H1 (cell line): ENCODE measurements at regions not wholly inside any gene's neighbourhood (a gene's known extent, or its start where the extent isn't known, plus 50 kb on each side); places are given as distances from the start of the nearest gene placed in this dataset.

ENCODE experiments used
- CTCF ChIA-PET: fragments of 300-600 bp; sonication (Branson Sonifier 250); formaldehyde crosslinking; loops from one replicate; lab custom pipeline; 2021; ENCODE audit not compliant: partially characterized antibody; lab: Charles Lee
- POLR2A ChIA-PET: fragments of 300-600 bp; sonication (Branson Sonifier 250); formaldehyde crosslinking; loops from one replicate; lab custom pipeline; 2021; ENCODE audit warnings: inconsistent platforms; ENCODE audit not compliant: partially characterized antibody; lab: Charles Lee
- DNase-seq, 2 experiments: peaks; one replicate each; pipeline versions ENCODE4 v3.0.0 to v3.0.0-alpha.2; 2010 to 2022; ENCODE audit warnings: low spot score in 2 of 2, low read depth in 1 of 2, mixed read lengths in 1 of 2
- FAIRE-seq: peaks from 2 replicates; lab custom pipeline; 2011; peaks lifted over from hg19 to GRCh38; lab: Jason Lieb, UNC
- H2AFZ ChIP-seq: 2 replicates; pipeline ENCODE4 v1.8.1; 2012; ENCODE audit warnings: low read length, inconsistent platforms
- H2AK5ac ChIP-seq: 2 replicates; pipeline ENCODE4 v1.6.1; 2013; ENCODE audit warnings: low read depth, low read length
- H2BK120ac ChIP-seq: replicated peaks from 2 replicates; pipeline ENCODE3; 2013; ENCODE audit warnings: low read depth, low read length, inconsistent platforms
- H2BK12ac ChIP-seq: 2 replicates; pipeline ENCODE4 v1.6.1; 2013; ENCODE audit warnings: low read depth, low read length
- H2BK15ac ChIP-seq: 2 replicates; pipeline ENCODE4 v1.6.1; 2013; ENCODE audit warnings: low read length
- H2BK20ac ChIP-seq: 2 replicates; pipeline ENCODE4 v1.6.1; 2013; ENCODE audit warnings: low read length
- H2BK5ac ChIP-seq: 2 replicates; pipeline ENCODE4 v1.6.1; 2013; ENCODE audit warnings: low read depth, low read length
- H3K14ac ChIP-seq: 2 replicates; pipeline ENCODE4 v1.6.1; 2013; ENCODE audit warnings: inconsistent platforms; ENCODE audit not compliant: insufficient read length
- H3K18ac ChIP-seq: 2 replicates; pipeline ENCODE4 v1.6.1; 2013; ENCODE audit warnings: low read length; ENCODE audit errors: extremely low read depth
- H3K23ac ChIP-seq: 2 replicates; pipeline ENCODE4 v1.6.1; 2013; ENCODE audit warnings: inconsistent platforms; ENCODE audit not compliant: insufficient read length
- H3K23me2 ChIP-seq: 2 replicates; pipeline ENCODE4 v1.6.1; 2013; ENCODE audit warnings: low read depth, low read length
- H3K27ac ChIP-seq: 2 replicates; pipeline ENCODE4 v1.6.1; 2011; ENCODE audit warnings: low read depth, low read length, inconsistent platforms
- H3K27me3 ChIP-seq, 4 experiments: replicated peaks in 1 of 4; 1 replicate in 1 of 4; 2 replicates in 3 of 4; pipeline versions ENCODE4 v1.6.1 to v1.8.1; 2011 to 2013; ENCODE audit warnings: low read length in 3 of 4, mild to moderate bottlenecking in 3 of 4, inconsistent platforms in 2 of 4, mixed read lengths in 2 of 4, moderate library complexity in 1 of 4; ENCODE audit not compliant: control insufficient read depth in 3 of 4, insufficient read depth in 3 of 4; ENCODE audit errors: extremely low read depth in 1 of 4
- H3K36me3 ChIP-seq, 4 experiments: 2 replicates each; pipeline versions ENCODE4 v1.6.1 to v1.8.1; 2011 to 2013; ENCODE audit warnings: mild to moderate bottlenecking in 4 of 4, low read length in 3 of 4, moderate library complexity in 2 of 4, control low read depth in 1 of 4, inconsistent platforms in 1 of 4; ENCODE audit not compliant: insufficient read depth in 4 of 4, control insufficient read depth in 2 of 4
- H3K4ac ChIP-seq: replicated peaks from 2 replicates; pipeline ENCODE3; 2013; ENCODE audit warnings: low read length, low read depth, mixed read lengths, inconsistent platforms; ENCODE audit not compliant: insufficient read length
- H3K4me1 ChIP-seq, 4 experiments: replicated peaks in 1 of 4; 1 replicate in 1 of 4; 2 replicates in 3 of 4; pipeline versions ENCODE4 v1.6.1 to v1.8.1; 2011 to 2013; ENCODE audit warnings: low read length in 3 of 4, inconsistent platforms in 2 of 4, mixed read lengths in 1 of 4; ENCODE audit not compliant: insufficient read depth in 4 of 4, control insufficient read depth in 3 of 4
- H3K4me2 ChIP-seq, 2 experiments: 2 replicates each; pipeline versions ENCODE4 v1.6.1 to v1.8.1; 2011 to 2013; ENCODE audit warnings: low read depth in 2 of 2, low read length in 2 of 2, control low read depth in 1 of 2, inconsistent platforms in 1 of 2, mild to moderate bottlenecking in 1 of 2; ENCODE audit not compliant: insufficient read depth in 1 of 2
- H3K4me3 ChIP-seq, 4 experiments: fragments of 200-600, 300-600 bp in 1 of 4; sonication (generic), shearing (Covaris generic), sonication (Bioruptor Twin) in 1 of 4; 2 replicates each; pipeline versions ENCODE4 v1.5.1 to v1.8.1; 2011 to 2016; ENCODE audit warnings: low read length in 4 of 4, low read depth in 3 of 4, control low read depth in 2 of 4, inconsistent platforms in 2 of 4, mild to moderate bottlenecking in 2 of 4, mixed read lengths in 1 of 4, moderate library complexity in 1 of 4; ENCODE audit not compliant: insufficient read depth in 2 of 4; ENCODE audit errors: extremely low read depth in 1 of 4
- H3K56ac ChIP-seq: replicated peaks from 2 replicates; pipeline ENCODE3; 2013; ENCODE audit warnings: low read depth, mild to moderate bottlenecking, mixed read lengths, low read length, inconsistent platforms; ENCODE audit not compliant: insufficient read length
- H3K79me1 ChIP-seq: 2 replicates; pipeline ENCODE4 v1.6.1; 2013; ENCODE audit warnings: low read depth, low read length, control low read depth
- H3K79me2 ChIP-seq, 2 experiments: 2 replicates each; pipeline versions ENCODE4 v1.6.1 to v1.8.1; 2012 to 2013; ENCODE audit warnings: low read length in 2 of 2, mild to moderate bottlenecking in 2 of 2, inconsistent platforms in 1 of 2; ENCODE audit not compliant: insufficient read depth in 2 of 2, control insufficient read depth in 1 of 2
- H3K9ac ChIP-seq, 4 experiments: replicated peaks in 1 of 4; 1 replicate in 1 of 4; 2 replicates in 3 of 4; pipeline versions ENCODE4 v1.6.1 to v1.8.1; 2011 to 2013; ENCODE audit warnings: low read depth in 3 of 4, low read length in 3 of 4, control low read depth in 2 of 4, mild to moderate bottlenecking in 2 of 4, moderate library complexity in 2 of 4, inconsistent platforms in 1 of 4; ENCODE audit errors: extremely low read depth in 1 of 4
- H3K9me3 ChIP-seq, 2 experiments: 2 replicates each; pipeline versions ENCODE4 v1.6.1 to v1.8.1; 2012 to 2013; ENCODE audit warnings: mild to moderate bottlenecking in 2 of 2, moderate library complexity in 2 of 2, control low read depth in 1 of 2, inconsistent platforms in 1 of 2, low read depth in 1 of 2, low read length in 1 of 2, mixed read lengths in 1 of 2; ENCODE audit not compliant: insufficient read depth in 2 of 2
- H4K20me1 ChIP-seq, 2 experiments: replicated peaks in 1 of 2; 2 replicates each; pipeline versions ENCODE3 to v1.8.1; 2011 to 2013; ENCODE audit warnings: inconsistent platforms in 2 of 2, low read length in 2 of 2, mild to moderate bottlenecking in 1 of 2; ENCODE audit not compliant: insufficient read depth in 2 of 2, control insufficient read depth in 1 of 2
- H4K5ac ChIP-seq: 2 replicates; pipeline ENCODE4 v1.6.1; 2013; ENCODE audit warnings: low read length, low read depth, mixed read lengths, inconsistent platforms; ENCODE audit not compliant: insufficient read length
- H4K8ac ChIP-seq: 2 replicates; pipeline ENCODE4 v1.8.0; 2013; ENCODE audit warnings: mild to moderate bottlenecking, moderate library complexity, low read length, inconsistent platforms; ENCODE audit not compliant: insufficient read depth; ENCODE audit errors: extremely low read depth
- H4K91ac ChIP-seq: replicated peaks from 2 replicates; pipeline ENCODE3; 2013; ENCODE audit warnings: low read length, mixed read lengths, inconsistent platforms; ENCODE audit not compliant: insufficient read length
- BCL11A ChIP-seq, 2 experiments: IDR thresholded peaks; one replicate each; pipeline ENCODE4 v1.6.1; 2011; ENCODE audit warnings: low read depth in 2 of 2, low read length in 2 of 2, mild to moderate bottlenecking in 2 of 2
- JUN ChIP-seq: IDR thresholded peaks from 2 replicates; pipeline ENCODE4 v1.6.1; 2011; ENCODE audit warnings: low read depth, mild to moderate bottlenecking, improper control_type of control experiment, low read length
- KDM4A ChIP-seq: IDR thresholded peaks from one replicate; pipeline ENCODE4 v1.7.1; 2012; ENCODE audit warnings: low read depth, mild to moderate bottlenecking, moderate library complexity, low read length, inconsistent platforms; ENCODE audit not compliant: severe bottlenecking
- MAFK ChIP-seq: IDR thresholded peaks from 2 replicates; pipeline ENCODE4 v1.6.1; 2012; ENCODE audit warnings: low read depth, mild to moderate bottlenecking, improper control_type of control experiment, low read length
- NRF1 ChIP-seq: IDR thresholded peaks from 2 replicates; pipeline ENCODE4 v1.6.1; 2011; ENCODE audit warnings: mild to moderate bottlenecking, low read depth, low read length, improper control_type of control experiment
- POU5F1 ChIP-seq: IDR thresholded peaks from 2 replicates; pipeline ENCODE4 v1.6.1; 2011; ENCODE audit warnings: low read depth, mild to moderate bottlenecking, low read length, moderate library complexity
- RNF2 ChIP-seq: fragments of 200-900, 300-1000 bp; sonication (generic); IDR thresholded peaks from 2 replicates; pipeline ENCODE4 v1.7.1; 2016; ENCODE audit warnings: borderline replicate concordance, low read depth, mild to moderate bottlenecking, antibody characterized with exemption, low read length; ENCODE audit not compliant: poor library complexity, severe bottlenecking; ENCODE audit errors: missing control alignments
- SUZ12 ChIP-seq: fragments of 200-600 bp; sonication (generic); IDR thresholded peaks from 2 replicates; pipeline ENCODE4 v1.6.1; 2012; ENCODE audit warnings: mild to moderate bottlenecking, inconsistent platforms, low read length, moderate library complexity, mixed read lengths
- TEAD4 ChIP-seq: IDR thresholded peaks from 2 replicates; pipeline ENCODE4 v1.6.1; 2012; ENCODE audit warnings: low read depth, low read length, inconsistent platforms, mixed read lengths
- WGBS, 2 experiments: shearing (Covaris generic) in 1 of 2; methylation state at CpG; one replicate each; pipeline versions ENCODE4 v1.1.6 to v1.1.7; 2013 to 2015; ENCODE audit warnings: low lambda C conversion rate in 2 of 2, mixed read lengths in 2 of 2, inconsistent platforms in 1 of 2, low coverage in 1 of 2, missing lambda C conversion rate in 1 of 2; ENCODE audit not compliant: insufficient replicate concordance in 2 of 2, insufficient coverage in 1 of 2, insufficient read length in 1 of 2; ENCODE audit errors: extremely low coverage in 1 of 2, missing lambda C conversion rate in 1 of 2; 5-methylcytosine and 5-hydroxymethylcytosine counted together
- TF ChIP-seq, protein P1 (sequence below), 3 experiments: IDR thresholded peaks; 1 replicate in 2 of 3; 2 replicates in 1 of 3; pipeline versions ENCODE4 v1.5.1 to v1.6.1; 2011; ENCODE audit warnings: low read length in 3 of 3, mild to moderate bottlenecking in 3 of 3, inconsistent platforms in 2 of 3, low read depth in 1 of 3, moderate library complexity in 1 of 3; ENCODE audit not compliant: insufficient read depth in 1 of 3; ENCODE audit errors: control extremely low read depth in 1 of 3
- TF ChIP-seq, protein P2 (sequence below): IDR thresholded peaks from 2 replicates; pipeline ENCODE4 v1.6.1; 2012; ENCODE audit warnings: inconsistent platforms

DNA sequence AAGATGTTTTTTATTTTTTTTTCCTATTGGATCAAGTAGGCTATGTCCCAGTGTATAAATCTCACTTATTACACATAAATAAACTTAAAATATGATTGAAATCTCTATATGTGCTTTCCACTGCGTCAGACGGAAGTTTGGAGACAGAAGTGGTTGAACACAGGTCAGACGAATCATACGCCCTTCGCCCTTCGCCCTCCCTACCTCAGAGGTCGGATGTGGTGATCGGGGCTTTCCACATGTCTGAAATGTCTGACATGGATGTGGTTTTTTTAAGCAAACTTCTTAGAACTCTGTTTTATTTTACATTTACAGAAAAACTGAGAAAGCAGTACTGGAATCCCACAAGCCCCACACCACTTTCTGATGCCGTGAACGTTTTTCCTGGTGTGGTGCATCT is 344.4 kb downstream of the THBS2 start:
- Histone ChIP-seq H3K9me3 (peaks cover 13 to 27% of the 10 kb centered on the region in 2 experiments), H3K14ac (no peak overlapping the region), H4K8ac (no peak overlapping the region), H3K23ac (no peak overlapping the region), H3K9ac (no peak overlapping the region), H3K4ac (no peak overlapping the region), H2BK5ac (no peak overlapping the region), H3K4me3 (no peak overlapping the region), H3K27ac (no peak overlapping the region), H2AK5ac (no peak overlapping the region), H2BK15ac (no peak overlapping the region), H3K56ac (no peak overlapping the region), H4K91ac (no peak overlapping the region), H3K18ac (no peak overlapping the region), H4K5ac (no peak overlapping the region), H2BK120ac (no peak overlapping the region), H2AFZ (no peak overlapping the region), H3K27me3 (no peaks in the 10 kb centered on the region; a peak in 1 of 7 replicates), H3K79me2 (no peaks in the 10 kb centered on the region), H3K4me2 (no peak overlapping the region), H3K79me1 (no peaks in the 10 kb centered on the region), H2BK12ac (no peak overlapping the region), H3K23me2 (no peaks in the 10 kb centered on the region), H2BK20ac (no peak overlapping the region), H3K36me3 (peaks cover 0 to 5% (median 0%) of the 10 kb centered on the region in 4 experiments; a peak in 2 of 8 replicates), H3K4me1 (peaks cover 0 to 5% (median 2%) of the 10 kb centered on the region in 4 experiments; a peak in 2 of 7 replicates), H4K20me1 (no peaks in the 10 kb centered on the region)
- DNase-seq (no peak), FAIRE-seq (no peak)
- WGBS, 2 experiments = 96% methylated on average over 10 of the region's 10 CpGs; no CpG with 5 or more reads in 1 of the 2 experiments
- CTCF ChIA-PET = no interaction called here
- POLR2A ChIA-PET = no interaction called here
- TF ChIP-seq KDM4A (no peak), SUZ12 (no peak), BCL11A (IDR thresholded peaks at IDR 0.05; ENCODE audit: low read depth in 2 of 2, low read length in 2 of 2) (no peak), TEAD4 (no peak), RNF2 (no peak), MAFK (no peak), JUN (no peak), NRF1 (no peak), POU5F1 (no peak)
- TF ChIP-seq, protein P1, sequence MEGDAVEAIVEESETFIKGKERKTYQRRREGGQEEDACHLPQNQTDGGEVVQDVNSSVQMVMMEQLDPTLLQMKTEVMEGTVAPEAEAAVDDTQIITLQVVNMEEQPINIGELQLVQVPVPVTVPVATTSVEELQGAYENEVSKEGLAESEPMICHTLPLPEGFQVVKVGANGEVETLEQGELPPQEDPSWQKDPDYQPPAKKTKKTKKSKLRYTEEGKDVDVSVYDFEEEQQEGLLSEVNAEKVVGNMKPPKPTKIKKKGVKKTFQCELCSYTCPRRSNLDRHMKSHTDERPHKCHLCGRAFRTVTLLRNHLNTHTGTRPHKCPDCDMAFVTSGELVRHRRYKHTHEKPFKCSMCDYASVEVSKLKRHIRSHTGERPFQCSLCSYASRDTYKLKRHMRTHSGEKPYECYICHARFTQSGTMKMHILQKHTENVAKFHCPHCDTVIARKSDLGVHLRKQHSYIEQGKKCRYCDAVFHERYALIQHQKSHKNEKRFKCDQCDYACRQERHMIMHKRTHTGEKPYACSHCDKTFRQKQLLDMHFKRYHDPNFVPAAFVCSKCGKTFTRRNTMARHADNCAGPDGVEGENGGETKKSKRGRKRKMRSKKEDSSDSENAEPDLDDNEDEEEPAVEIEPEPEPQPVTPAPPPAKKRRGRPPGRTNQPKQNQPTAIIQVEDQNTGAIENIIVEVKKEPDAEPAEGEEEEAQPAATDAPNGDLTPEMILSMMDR (IDR thresholded peaks at IDR 0.05; ENCODE audit: control extremely low read depth in 1 of 3, insufficient read depth in 1 of 3, low read depth in 1 of 3, low read length in 3 of 3) = no peak
- TF ChIP-seq, protein P2, sequence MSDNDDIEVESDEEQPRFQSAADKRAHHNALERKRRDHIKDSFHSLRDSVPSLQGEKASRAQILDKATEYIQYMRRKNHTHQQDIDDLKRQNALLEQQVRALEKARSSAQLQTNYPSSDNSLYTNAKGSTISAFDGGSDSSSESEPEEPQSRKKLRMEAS = no peak
